ENCODE measurements at regions not wholly inside any gene's neighbourhood (a gene's known extent, or its start where the extent isn't known, plus 50 kb on each side); places are given as distances from the start of the nearest gene placed in this dataset.

GRCh38 chrX:20431486-20431885 is 164.8 kb upstream of the RPS6KA3 start:
- no peak for TF ChIP-seq ZNF384 (IDR thresholded peaks at IDR 0.05)
- TF ChIP-seq FOXA1 (IDR thresholded peaks at IDR 0.05) = no peak
